ENCODE measurements at regions not wholly inside any gene's neighbourhood (a gene's known extent, or its start where the extent isn't known, plus 50 kb on each side); places are given as distances from the start of the nearest gene placed in this dataset.

- Mint-ChIP-seq H3K9me3 (peaks cover 5 to 6% of the 10 kb centered on the region in 2 experiments), H3K4me1 (peaks cover 11 to 16% of the 10 kb centered on the region in 2 experiments), H3K27me3 (ENCODE audit: low read depth) (no peaks in the 10 kb centered on the region), H3K27ac (no peak overlapping the region), H3K4me3 (no peak overlapping the region), H3K36me3 (ENCODE audit: insufficient read depth in 1 of 3, low read depth in 3 of 3) (peaks cover 0 to 4% (median 0%) of the 10 kb centered on the region in 3 experiments; a peak in 2 of 7 replicates)
- Histone ChIP-seq H3K27ac (ENCODE audit: insufficient read length, low read depth, low read length) (no peak overlapping the region), H2BK120ac (ENCODE audit: low read depth, low read length, poor library complexity, severe bottlenecking) (no peak overlapping the region), H3K79me2 (ENCODE audit: insufficient read depth, low read length) (no peaks in the 10 kb centered on the region), H3K23ac (ENCODE audit: insufficient read length, low read depth, low read length) (no peak overlapping the region), H4K5ac (ENCODE audit: insufficient read length, low read depth, low read length) (no peak overlapping the region), H3K56ac (ENCODE audit: insufficient read length, low read depth, low read length) (no peak overlapping the region), H4K20me1 (ENCODE audit: control insufficient read depth, insufficient read depth, insufficient read length) (no peaks in the 10 kb centered on the region), H3K4ac (ENCODE audit: low read depth, low read length) (no peak overlapping the region), H3T11ph (ENCODE audit: low read length) (no peak overlapping the region), H2BK15ac (ENCODE audit: low read depth, low read length) (no peak overlapping the region), H3K4me2 (ENCODE audit: insufficient read depth, insufficient read length, low read length) (no peak overlapping the region), H3K4me1 (ENCODE audit: insufficient read depth, low read length) (no peaks in the 10 kb centered on the region), H3K14ac (ENCODE audit: insufficient read depth, low read length) (no peak overlapping the region), H2BK5ac (ENCODE audit: insufficient read length, low read length) (no peak overlapping the region), H4K8ac (replicated peaks; ENCODE audit: insufficient read length, low read depth, low read length) (no peak overlapping the region), H4K91ac (ENCODE audit: insufficient read length, low read depth, low read length) (no peak overlapping the region), H3K79me1 (ENCODE audit: insufficient read depth, low read depth, low read length, poor library complexity, severe bottlenecking) (no peaks in the 10 kb centered on the region), H3K18ac (ENCODE audit: insufficient read length, low read depth, low read length) (no peak overlapping the region), H3K27me3 (ENCODE audit: insufficient read depth, low read length) (no peaks in the 10 kb centered on the region), H3K23me2 (ENCODE audit: insufficient read length, low read depth, low read length, poor library complexity, severe bottlenecking) (no peaks in the 10 kb centered on the region), H3K9me3 (ENCODE audit: control insufficient read depth, low read depth, low read length) (no peaks in the 10 kb centered on the region), H2AK5ac (ENCODE audit: insufficient read length, low read length) (no peak overlapping the region), H2BK12ac (ENCODE audit: insufficient read length, low read depth, low read length) (no peak overlapping the region), H2AFZ (ENCODE audit: low read length) (no peak overlapping the region), H2BK20ac (ENCODE audit: low read depth, low read length, poor library complexity, severe bottlenecking) (no peak overlapping the region), H3K9ac (ENCODE audit: extremely low read depth, insufficient read length, low read length) (no peak overlapping the region)
- WGBS (ENCODE audit: extremely low coverage, insufficient read length, low lambda C conversion rate) = no CpG with 5 or more reads among the region's 4 CpGs
- no peak for TF ChIP-seq CTCF (conservative IDR thresholded peaks at IDR 0.05)
- no peak for DNase-seq
Measured at GRCh38 chr2:136191041-136191440, 73.1 kb upstream of the CXCR4 start.
